Liver (tissue), 8 donors: ENCODE measurements at regions not wholly inside any gene's neighbourhood (a gene's known extent, or its start where the extent isn't known, plus 50 kb on each side); places are given as distances from the start of the nearest gene placed in this dataset.

Experiments used
- DNase-seq: peaks from one replicate; pipeline ENCODE4 v3.0.0-alpha.2; 2017; ENCODE audit warnings: low spot score
- H3K27ac ChIP-seq, 2 donors: one replicate each; pipeline ENCODE4 v1.7.0; 2013; ENCODE audit warnings: inconsistent platforms in 2 of 2, low read length in 2 of 2, control low read depth in 1 of 2, low read depth in 1 of 2, mild to moderate bottlenecking in 1 of 2
- H3K27me3 ChIP-seq, 4 donors: one replicate each; pipeline versions ENCODE4 v1.6.1 to v1.7.0; 2013; ENCODE audit warnings: low read length in 3 of 4, inconsistent platforms in 1 of 4, mild to moderate bottlenecking in 1 of 4, moderate library complexity in 1 of 4; ENCODE audit not compliant: control insufficient read depth in 4 of 4, insufficient read depth in 4 of 4
- H3K36me3 ChIP-seq, 4 donors: one replicate each; pipeline versions ENCODE4 v1.6.1 to v1.7.0; 2013; ENCODE audit warnings: low read length in 3 of 4, mild to moderate bottlenecking in 3 of 4, low read depth in 1 of 4, moderate library complexity in 1 of 4; ENCODE audit not compliant: control insufficient read depth in 4 of 4, insufficient read depth in 3 of 4
- H3K4me1 ChIP-seq, 4 donors: one replicate each; pipeline versions ENCODE4 v1.6.1 to v1.7.0; 2013; ENCODE audit warnings: low read length in 3 of 4, mild to moderate bottlenecking in 3 of 4, moderate library complexity in 1 of 4; ENCODE audit not compliant: control insufficient read depth in 4 of 4, insufficient read depth in 4 of 4
- H3K4me3 ChIP-seq, 3 donors: one replicate each; pipeline versions ENCODE4 v1.6.1 to v1.7.0; 2013; ENCODE audit warnings: low read length in 3 of 3, control low read depth in 1 of 3, low read depth in 1 of 3, mild to moderate bottlenecking in 1 of 3
- H3K9ac ChIP-seq, 2 donors: one replicate each; pipeline ENCODE4 v1.7.0; 2013; ENCODE audit warnings: low read length in 2 of 2, mild to moderate bottlenecking in 2 of 2, moderate library complexity in 2 of 2, control low read depth in 1 of 2, low read depth in 1 of 2
- H3K9me3 ChIP-seq, 4 donors: one replicate each; pipeline versions ENCODE4 v1.6.1 to v1.7.0; 2013; ENCODE audit warnings: low read length in 3 of 4; ENCODE audit not compliant: control insufficient read depth in 4 of 4
- ATF3 ChIP-seq: IDR thresholded peaks from 2 replicates; pipeline ENCODE4 v1.6.1; 2016; ENCODE audit warnings: antibody characterized with exemption
- CTCF ChIP-seq: fragments of 150-350 bp; IDR thresholded peaks from 2 replicates; pipeline ENCODE4 v1.5.1; 2017; ENCODE audit warnings: improper control_type of control experiment, low read depth, low read length; ENCODE audit not compliant: missing input control
- EGR1 ChIP-seq, 2 donors: IDR thresholded peaks; 2 replicates each; pipeline ENCODE4 v1.6.1; 2016 to 2018; ENCODE audit warnings: antibody characterized with exemption in 2 of 2, low read depth in 2 of 2
- FOXA1 ChIP-seq: IDR thresholded peaks from 2 replicates; pipeline ENCODE4 v1.6.1; 2016; ENCODE audit warnings: antibody characterized with exemption
- FOXA2 ChIP-seq: IDR thresholded peaks from 2 replicates; pipeline ENCODE4 v1.6.1; 2016; ENCODE audit warnings: antibody characterized with exemption
- GABPA ChIP-seq, 2 donors: IDR thresholded peaks in 1 of 2; conservative IDR thresholded peaks in 1 of 2; 2 replicates each; pipeline ENCODE4 v1.6.1; 2016; ENCODE audit warnings: antibody characterized with exemption in 2 of 2, mild to moderate bottlenecking in 1 of 2, moderate library complexity in 1 of 2
- HNF4A ChIP-seq, 2 donors: conservative IDR thresholded peaks; 2 replicates each; pipeline ENCODE4 v1.6.1; 2016; ENCODE audit warnings: antibody characterized with exemption in 2 of 2, mild to moderate bottlenecking in 2 of 2
- HNF4G ChIP-seq: IDR thresholded peaks from 2 replicates; pipeline ENCODE4 v1.6.1; 2016; ENCODE audit warnings: antibody characterized with exemption
- JUND ChIP-seq, 2 donors: IDR thresholded peaks; 2 replicates each; pipeline ENCODE4 v1.6.1; 2016; ENCODE audit warnings: antibody characterized with exemption in 2 of 2
- MAX ChIP-seq: IDR thresholded peaks from 2 replicates; pipeline ENCODE4 v1.6.1; 2016; ENCODE audit warnings: antibody characterized with exemption
- NR2F2 ChIP-seq: IDR thresholded peaks from 2 replicates; pipeline ENCODE4 v1.6.1; 2016; ENCODE audit warnings: antibody characterized with exemption
- RAD21 ChIP-seq, 2 donors: IDR thresholded peaks; 2 replicates each; pipeline ENCODE4 v1.6.1; 2016; ENCODE audit warnings: antibody characterized with exemption in 2 of 2, mild to moderate bottlenecking in 2 of 2
- REST ChIP-seq: IDR thresholded peaks from 2 replicates; pipeline ENCODE4 v1.6.1; 2016; ENCODE audit warnings: antibody characterized with exemption, mild to moderate bottlenecking
- RXRA ChIP-seq, 2 donors: IDR thresholded peaks; 2 replicates each; pipeline ENCODE4 v1.6.1; 2017 to 2018; ENCODE audit warnings: antibody characterized with exemption in 2 of 2, mild to moderate bottlenecking in 1 of 2
- SP1 ChIP-seq: IDR thresholded peaks from 2 replicates; pipeline ENCODE4 v1.6.1; 2018; ENCODE audit warnings: antibody characterized with exemption, mild to moderate bottlenecking
- TAF1 ChIP-seq: conservative IDR thresholded peaks from 2 replicates; pipeline ENCODE4 v1.6.1; 2016; ENCODE audit warnings: antibody characterized with exemption, mild to moderate bottlenecking
- YY1 ChIP-seq: IDR thresholded peaks from 2 replicates; pipeline ENCODE4 v1.6.1; 2016; ENCODE audit warnings: antibody characterized with exemption, mild to moderate bottlenecking
- ZBTB33 ChIP-seq: IDR thresholded peaks from 2 replicates; pipeline ENCODE4 v1.6.1; 2016; ENCODE audit warnings: antibody characterized with exemption
- WGBS: extraction: QIAGEN DNeasy Blood & Tissue Kit; methylation state at CpG from one replicate; pipeline ENCODE4 v1.1.7; 2013; 5-methylcytosine and 5-hydroxymethylcytosine counted together
- donor health status: healthy.
- donor health status: healthy.
- donor health status: healthy.
- donor health status: healthy.
- donor health status: healthy.

GRCh38 chr11:15663777-15664218 is 549.1 kb downstream of the INSC start:
- no peaks in the 10 kb centered on the region for H3K36me3 ChIP-seq
- H3K27me3 ChIP-seq = no peaks in the 10 kb centered on the region
- no peak for DNase-seq
- peaks cover 0 to 3% (median 0%) of the 10 kb centered on the region in 4 donors for H3K9me3 ChIP-seq
- H3K27ac ChIP-seq = no peak overlapping the region
- WGBS = 64% methylated on average over 7 of the region's 7 CpGs
- no peak overlapping the region for H3K4me3 ChIP-seq
- TF ChIP-seq FOXA2 (no peak), CTCF (no peak), ATF3 (no peak), HNF4A (conservative IDR thresholded peaks at IDR 0.05) (no peak), REST (no peak)
- H3K9ac ChIP-seq = no peak overlapping the region
- peaks cover 0 to 7% (median 0%) of the 10 kb centered on the region in 4 donors for H3K4me1 ChIP-seq

GRCh38 chr11:15665368-15665871 is 550.7 kb downstream of the INSC start:
- Histone ChIP-seq H3K27ac (no peak overlapping the region), H3K9ac (no peak overlapping the region), H3K27me3 (no peaks in the 10 kb centered on the region), H3K4me3 (no peak overlapping the region), H3K4me1 (peaks cover 0 to 7% (median 0%) of the 10 kb centered on the region in 4 donors), H3K9me3 (peaks cover 0 to 3% (median 0%) of the 10 kb centered on the region in 4 donors), H3K36me3 (no peaks in the 10 kb centered on the region)
- WGBS = 56% methylated on average over 4 of the region's 4 CpGs
- no peak for DNase-seq
- TF ChIP-seq NR2F2 (no peak), RAD21 (IDR thresholded peaks at IDR 0.05) (peak; percentile 52 to 64), JUND (IDR thresholded peaks at IDR 0.05) (peak; percentile 84 to 94), FOXA1 (no peak), FOXA2 (peak; percentile 21), HNF4A (conservative IDR thresholded peaks at IDR 0.05) (peak; percentile 57 to 86), ZBTB33 (peak; percentile 38), CTCF (no peak), GABPA (IDR thresholded peaks at IDR 0.05 in 1 of 2, conservative IDR thresholded peaks at IDR 0.05 in 1 of 2) (peak in 1 of 2 donors; percentile 30), SP1 (peak; percentile 39), YY1 (peak; percentile 58), ATF3 (no peak), MAX (peak; percentile 77), EGR1 (IDR thresholded peaks at IDR 0.05; ENCODE audit: low read depth in 2 of 2) (no peak), RXRA (IDR thresholded peaks at IDR 0.05) (peak; percentile 19 to 83), TAF1 (no peak), HNF4G (no peak)
